PC-9 (cell line): ENCODE measurements at regions not wholly inside any gene's neighbourhood (a gene's known extent, or its start where the extent isn't known, plus 50 kb on each side); places are given as distances from the start of the nearest gene placed in this dataset.

Experiments used
- BruUV-seq: library from RNA; stranded (reverse); fragments of 400-500 nt; replicated peaks from 2 replicates; lab custom pipeline; 2021; lab: Mats Ljungman, UMichigan
- CTCF ChIA-PET: fragments of 300-600 bp; sonication (Branson Sonifier 250); formaldehyde crosslinking; loops from one replicate; lab custom pipeline; 2022; ENCODE audit warnings: antibody characterized with exemption; lab: Charles Lee
- POLR2A ChIA-PET: fragments of 300-600 bp; sonication (Branson Sonifier 250); formaldehyde crosslinking; loops from one replicate; lab custom pipeline; 2022; ENCODE audit warnings: antibody characterized with exemption; ENCODE audit not compliant: unreplicated experiment; lab: Charles Lee
- DNase-seq, 2 experiments: peaks; one replicate each; pipeline versions ENCODE4 v3.0.0 to v3.0.0-alpha.2; 2015 to 2022; ENCODE audit warnings: mixed read lengths in 1 of 2
- H2AFZ ChIP-seq: fragments of 200-600 bp; sonication (generic); 2 replicates; pipeline ENCODE4 v1.8.1; 2017; ENCODE audit warnings: antibody characterized with exemption
- H3F3A ChIP-seq: fragments of 200-600 bp; sonication (generic); 2 replicates; pipeline ENCODE4 v1.8.1; 2017; ENCODE audit warnings: antibody characterized with exemption, mild to moderate bottlenecking, low read depth; ENCODE audit not compliant: insufficient read depth
- H3K27ac ChIP-seq: fragments of 200-600 bp; sonication (generic); 2 replicates; pipeline ENCODE4 v1.6.1; 2016; ENCODE audit warnings: mixed run types
- H3K27me3 ChIP-seq: fragments of 200-600 bp; sonication (generic); 2 replicates; pipeline ENCODE4 v1.6.1; 2016; ENCODE audit warnings: low read depth, mixed run types; ENCODE audit not compliant: insufficient read depth
- H3K36me3 ChIP-seq: fragments of 200-600 bp; sonication (generic); 2 replicates; pipeline ENCODE4 v1.6.1; 2016; ENCODE audit warnings: low read depth, mixed run types
- H3K4me1 ChIP-seq: fragments of 200-600 bp; sonication (generic); replicated peaks from 2 replicates; pipeline ENCODE4 v1.6.1; 2016; ENCODE audit warnings: mixed run types; ENCODE audit not compliant: insufficient read depth
- H3K4me2 ChIP-seq: fragments of 200-600 bp; sonication (generic); 2 replicates; pipeline ENCODE4 v1.6.1; 2017; ENCODE audit warnings: mixed run types
- H3K4me3 ChIP-seq: fragments of 200-600 bp; sonication (generic); 2 replicates; pipeline ENCODE4 v1.6.1; 2016; ENCODE audit warnings: mixed run types
- H3K79me2 ChIP-seq: fragments of 200-600 bp; sonication (generic); 2 replicates; pipeline ENCODE4 v1.6.1; 2017; ENCODE audit warnings: low read depth, mixed run types
- H3K9me2 ChIP-seq: fragments of 200-600 bp; sonication (generic); 2 replicates; pipeline ENCODE4 v1.8.1; 2017; ENCODE audit warnings: mild to moderate bottlenecking; ENCODE audit not compliant: insufficient read depth
- H3K9me3 ChIP-seq: fragments of 200-600 bp; sonication (generic); 2 replicates; pipeline ENCODE4 v1.8.1; 2016; ENCODE audit warnings: low read depth; ENCODE audit not compliant: insufficient read depth
- H4K20me1 ChIP-seq: fragments of 200-600 bp; sonication (generic); 2 replicates; pipeline ENCODE4 v1.8.1; 2017; ENCODE audit not compliant: insufficient read depth
- CTCF ChIP-seq: fragments of 200-600 bp; sonication (generic); conservative IDR thresholded peaks from 2 replicates; pipeline ENCODE4 v1.6.1; 2017; ENCODE audit warnings: mixed run types, antibody characterized with exemption, mild to moderate bottlenecking, moderate library complexity
- EZH2 ChIP-seq: fragments of 200-600 bp; sonication (generic); IDR thresholded peaks from 2 replicates; pipeline ENCODE4 v1.8.0; 2017; ENCODE audit warnings: antibody characterized with exemption, low read depth
- intact Hi-C: fragments of 100-400 bp; cut with micrococcal nuclease; formaldehyde crosslinking; loops from one replicate; pipeline ENCODE4 v1.10.0; 2022; ENCODE audit not compliant: unreplicated experiment

DNA sequence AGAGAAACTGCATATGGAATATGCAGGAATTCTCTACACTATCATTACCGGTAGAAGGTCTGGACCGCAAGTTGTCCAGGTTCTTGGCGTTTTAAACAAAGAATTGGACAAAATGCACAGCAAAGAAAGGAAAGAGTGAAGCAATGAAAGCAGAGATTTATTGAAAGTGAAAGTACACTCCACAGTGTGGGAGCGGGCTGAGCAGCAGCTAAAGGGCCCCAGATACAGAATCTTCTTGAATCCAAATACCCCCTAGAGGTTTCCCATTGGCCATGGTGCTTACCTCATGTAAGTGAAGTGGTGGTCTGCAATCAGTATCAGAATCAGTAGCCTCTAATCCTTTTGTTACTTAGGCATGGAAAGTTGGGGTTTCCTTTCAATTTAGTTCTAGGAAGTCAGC, 178.5 kb upstream of the IRX3 start:
- H3K36me3 ChIP-seq = no peaks in the 10 kb centered on the region
- no peak for DNase-seq
- H3K4me1 ChIP-seq = no peaks in the 10 kb centered on the region
- no peaks in the 10 kb centered on the region for H3K79me2 ChIP-seq
- H3K9me3 ChIP-seq = peaks cover 11% of the 10 kb centered on the region; the same call in 1 of the 2 replicates
- H3K9me2 ChIP-seq = no peaks in the 10 kb centered on the region
- no peak overlapping the region for H3K4me2 ChIP-seq
- BruUV-seq = no TSS peak
- no peak for TF ChIP-seq EZH2
- no peak for TF ChIP-seq CTCF
- H3K27me3 ChIP-seq = no peaks in the 10 kb centered on the region
- no peak overlapping the region for H2AFZ ChIP-seq
- no peak overlapping the region for H3K4me3 ChIP-seq
- no peaks in the 10 kb centered on the region for H3F3A ChIP-seq
- intact Hi-C loops = no loop called here
- ChIA-PET POLR2A (no interaction called here), CTCF (no interaction called here)
- no peaks in the 10 kb centered on the region for H4K20me1 ChIP-seq
- H3K27ac ChIP-seq = no peak overlapping the region

DNA sequence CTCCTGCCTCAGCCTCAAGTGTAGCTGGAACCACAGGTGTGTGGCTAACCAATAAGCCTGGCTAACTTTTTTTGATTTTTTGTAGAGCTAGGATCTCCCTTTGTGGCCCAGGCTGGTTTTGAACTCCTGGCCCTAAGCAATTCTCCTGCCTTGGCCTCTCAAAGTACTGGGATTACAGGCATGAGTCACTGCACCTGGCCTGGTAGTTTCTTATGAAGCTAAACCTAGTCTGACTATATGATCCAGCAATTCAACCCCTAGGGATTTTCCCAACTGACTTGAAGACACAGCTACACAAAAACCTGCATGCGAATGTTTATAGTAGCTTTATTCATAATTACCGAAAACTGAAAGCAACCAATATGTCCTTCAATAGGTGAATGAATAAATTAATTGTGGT, 176.2 kb upstream of the IRX3 start:
- TF ChIP-seq EZH2 = no peak
- no peak for TF ChIP-seq CTCF
- H3K36me3 ChIP-seq = no peaks in the 10 kb centered on the region
- H2AFZ ChIP-seq = no peak overlapping the region
- BruUV-seq = no TSS peak
- no peak for DNase-seq
- H3K4me1 ChIP-seq = no peaks in the 10 kb centered on the region
- intact Hi-C loops = no loop called here
- H4K20me1 ChIP-seq = no peaks in the 10 kb centered on the region
- H3K79me2 ChIP-seq = no peaks in the 10 kb centered on the region
- H3K4me3 ChIP-seq = no peak overlapping the region
- no peaks in the 10 kb centered on the region for H3K27me3 ChIP-seq
- ChIA-PET POLR2A (no interaction called here), CTCF (no interaction called here)
- no peak overlapping the region for H3K4me2 ChIP-seq
- no peaks in the 10 kb centered on the region for H3K9me2 ChIP-seq
- peaks cover 11% of the 10 kb centered on the region; the same call in 1 of the 2 replicates for H3K9me3 ChIP-seq
- H3K27ac ChIP-seq = no peak overlapping the region
- H3F3A ChIP-seq = no peaks in the 10 kb centered on the region

GRCh38 chr16:54462151-54462651, 175.6 kb upstream of the IRX3 start:
- H3K27me3 ChIP-seq = no peaks in the 10 kb centered on the region
- no peak overlapping the region for H3K4me2 ChIP-seq
- no TSS peak for BruUV-seq
- H3K9me3 ChIP-seq = peaks cover 11% of the 10 kb centered on the region; the same call in 1 of the 2 replicates
- POLR2A ChIA-PET = no interaction called here
- H3K4me3 ChIP-seq = no peak overlapping the region
- no peaks in the 10 kb centered on the region for H3K79me2 ChIP-seq
- H2AFZ ChIP-seq = no peak overlapping the region
- no peaks in the 10 kb centered on the region for H3K9me2 ChIP-seq
- CTCF ChIA-PET = no interaction called here
- intact Hi-C loops = no loop called here
- H3K4me1 ChIP-seq = no peaks in the 10 kb centered on the region
- no peak for DNase-seq
- H3K36me3 ChIP-seq = no peaks in the 10 kb centered on the region
- TF ChIP-seq EZH2 (no peak), CTCF (no peak)
- H4K20me1 ChIP-seq = no peaks in the 10 kb centered on the region
- no peak overlapping the region for H3K27ac ChIP-seq
- H3F3A ChIP-seq = no peaks in the 10 kb centered on the region
